ENCODE measurements at regions not wholly inside any gene's neighbourhood (a gene's known extent, or its start where the extent isn't known, plus 50 kb on each side); places are given as distances from the start of the nearest gene placed in this dataset.

GRCh38 chr3:115226844-115227445 lies 79.9 kb upstream of the ZBTB20 start:
- TF ChIP-seq CTCF (conservative IDR thresholded peaks at IDR 0.05; ENCODE audit: low read depth, low read length) (no peak), RAD21 (IDR thresholded peaks at IDR 0.05; ENCODE audit: low read length) (no peak), POLR2A (IDR thresholded peaks at IDR 0.05; ENCODE audit: low read depth, low read length) (no peak), MAZ (IDR thresholded peaks at IDR 0.05; ENCODE audit: borderline replicate concordance, low read depth, low read length) (no peak), BHLHE40 (IDR thresholded peaks at IDR 0.05; ENCODE audit: low read depth, low read length) (no peak), RFX5 (IDR thresholded peaks at IDR 0.05; ENCODE audit: low read depth, low read length) (no peak), MXI1 (IDR thresholded peaks at IDR 0.05; ENCODE audit: borderline replicate concordance, low read depth, low read length) (no peak), CHD1 (IDR thresholded peaks at IDR 0.05; ENCODE audit: low read depth, low read length) (no peak), SMC3 (IDR thresholded peaks at IDR 0.05; ENCODE audit: low read depth, low read length) (no peak)
